Activated naive CD8-positive, alpha-beta T cell (primary cell): ENCODE measurements at regions not wholly inside any gene's neighbourhood (a gene's known extent, or its start where the extent isn't known, plus 50 kb on each side); places are given as distances from the start of the nearest gene placed in this dataset.

ENCODE experiments used
- H3K27ac Mint-ChIP-seq: one replicate; pipeline ENCODE4 v1.8.0; 2021; ENCODE audit warnings: mixed read lengths
- H3K27me3 Mint-ChIP-seq: one replicate; pipeline ENCODE4 v1.8.0; 2021; ENCODE audit warnings: mixed read lengths
- H3K36me3 Mint-ChIP-seq: one replicate; pipeline ENCODE4 v1.8.0; 2021; ENCODE audit warnings: mixed read lengths
- H3K4me1 Mint-ChIP-seq: one replicate; pipeline ENCODE4 v1.8.0; 2021; ENCODE audit warnings: low read depth, mixed read lengths
- H3K4me3 Mint-ChIP-seq: one replicate; pipeline ENCODE4 v1.8.0; 2021; ENCODE audit warnings: mild to moderate bottlenecking, mixed read lengths
- H3K9me3 Mint-ChIP-seq: one replicate; pipeline ENCODE4 v1.8.0; 2021; ENCODE audit warnings: low read depth, mixed read lengths

GRCh38 chr10:9878383-9878782 lies 1139.3 kb upstream of the CELF2 start:
- no peaks in the 10 kb centered on the region for H3K27me3 Mint-ChIP-seq
- H3K9me3 Mint-ChIP-seq = peaks cover 7% of the 10 kb centered on the region

GRCh38 chr10:9885761-9886160 lies 1131.9 kb upstream of the CELF2 start:
- no peaks in the 10 kb centered on the region for H3K4me1 Mint-ChIP-seq
- no peaks in the 10 kb centered on the region for H3K36me3 Mint-ChIP-seq
- H3K4me3 Mint-ChIP-seq = no peak overlapping the region
- H3K27me3 Mint-ChIP-seq = peaks cover 7% of the 10 kb centered on the region
- H3K9me3 Mint-ChIP-seq = peaks cover 13% of the 10 kb centered on the region
- no peak overlapping the region for H3K27ac Mint-ChIP-seq

More at GRCh38 chr10:9878383-9878782, 1139.3 kb upstream of the CELF2 start:
- Mint-ChIP-seq H3K4me1 (no peaks in the 10 kb centered on the region), H3K36me3 (no peaks in the 10 kb centered on the region), H3K4me3 (no peak overlapping the region), H3K27ac (no peak overlapping the region)

GRCh38 chr10:9886772-9887171 lies 1130.9 kb upstream of the CELF2 start:
- no peaks in the 10 kb centered on the region for H3K36me3 Mint-ChIP-seq
- no peak overlapping the region for H3K4me3 Mint-ChIP-seq
- peaks cover 13% of the 10 kb centered on the region for H3K9me3 Mint-ChIP-seq
- H3K27ac Mint-ChIP-seq = no peak overlapping the region
- no peaks in the 10 kb centered on the region for H3K4me1 Mint-ChIP-seq
- H3K27me3 Mint-ChIP-seq = peaks cover 7% of the 10 kb centered on the region

GRCh38 chr10:9895453-9895852 lies 1122.2 kb upstream of the CELF2 start:
- Mint-ChIP-seq H3K9me3 (peaks cover 11% of the 10 kb centered on the region), H3K4me3 (no peak overlapping the region), H3K36me3 (no peaks in the 10 kb centered on the region), H3K27ac (no peak overlapping the region), H3K27me3 (no peaks in the 10 kb centered on the region), H3K4me1 (no peaks in the 10 kb centered on the region)

GRCh38 chr10:9895981-9896380 lies 1121.7 kb upstream of the CELF2 start:
- Mint-ChIP-seq H3K27me3 (no peaks in the 10 kb centered on the region), H3K36me3 (no peaks in the 10 kb centered on the region), H3K9me3 (peaks cover 11% of the 10 kb centered on the region), H3K27ac (no peak overlapping the region), H3K4me1 (no peaks in the 10 kb centered on the region), H3K4me3 (no peak overlapping the region)

- no peak overlapping the region for H3K27ac Mint-ChIP-seq
Measured at GRCh38 chr10:9898633-9899395, 1118.9 kb upstream of the CELF2 start.

GRCh38 chr10:9900751-9901150 lies 1116.9 kb upstream of the CELF2 start:
- Mint-ChIP-seq H3K4me1 (no peaks in the 10 kb centered on the region), H3K4me3 (no peak overlapping the region), H3K9me3 (no peaks in the 10 kb centered on the region), H3K27me3 (no peaks in the 10 kb centered on the region), H3K36me3 (no peaks in the 10 kb centered on the region), H3K27ac (no peak overlapping the region)

More at GRCh38 chr10:9898633-9899395, 1118.9 kb upstream of the CELF2 start:
- no peak overlapping the region for H3K4me3 Mint-ChIP-seq
- H3K9me3 Mint-ChIP-seq = no peaks in the 10 kb centered on the region
- H3K27me3 Mint-ChIP-seq = no peaks in the 10 kb centered on the region
- no peaks in the 10 kb centered on the region for H3K4me1 Mint-ChIP-seq
- H3K36me3 Mint-ChIP-seq = no peaks in the 10 kb centered on the region

GRCh38 chr10:9901971-9902370 lies 1115.7 kb upstream of the CELF2 start:
- no peak overlapping the region for H3K27ac Mint-ChIP-seq
- no peaks in the 10 kb centered on the region for H3K9me3 Mint-ChIP-seq
- no peaks in the 10 kb centered on the region for H3K27me3 Mint-ChIP-seq
- H3K4me1 Mint-ChIP-seq = no peaks in the 10 kb centered on the region
- no peaks in the 10 kb centered on the region for H3K36me3 Mint-ChIP-seq
- H3K4me3 Mint-ChIP-seq = no peak overlapping the region

- H3K4me3 Mint-ChIP-seq = no peak overlapping the region
Measured at GRCh38 chr10:9910446-9910845, 1107.2 kb upstream of the CELF2 start.

GRCh38 chr10:9911488-9911887 lies 1106.2 kb upstream of the CELF2 start:
- Mint-ChIP-seq H3K4me1 (no peaks in the 10 kb centered on the region), H3K9me3 (no peaks in the 10 kb centered on the region), H3K36me3 (no peaks in the 10 kb centered on the region), H3K27ac (no peak overlapping the region), H3K4me3 (no peak overlapping the region), H3K27me3 (peaks cover 2% of the 10 kb centered on the region)

More at GRCh38 chr10:9910446-9910845, 1107.2 kb upstream of the CELF2 start:
- Mint-ChIP-seq H3K36me3 (no peaks in the 10 kb centered on the region), H3K27me3 (peaks cover 2% of the 10 kb centered on the region), H3K9me3 (no peaks in the 10 kb centered on the region), H3K4me1 (no peaks in the 10 kb centered on the region), H3K27ac (no peak overlapping the region)

- H3K27me3 Mint-ChIP-seq = peaks cover 2% of the 10 kb centered on the region
- no peak overlapping the region for H3K4me3 Mint-ChIP-seq
- no peaks in the 10 kb centered on the region for H3K9me3 Mint-ChIP-seq
- no peak overlapping the region for H3K27ac Mint-ChIP-seq
- H3K36me3 Mint-ChIP-seq = no peaks in the 10 kb centered on the region
- H3K4me1 Mint-ChIP-seq = no peaks in the 10 kb centered on the region
Measured at GRCh38 chr10:9913876-9914514, 1103.7 kb upstream of the CELF2 start.

GRCh38 chr10:9921544-9921943 lies 1096.1 kb upstream of the CELF2 start:
- H3K36me3 Mint-ChIP-seq = no peaks in the 10 kb centered on the region
- peaks cover 11% of the 10 kb centered on the region for H3K27me3 Mint-ChIP-seq
- H3K4me1 Mint-ChIP-seq = no peaks in the 10 kb centered on the region
- no peak overlapping the region for H3K4me3 Mint-ChIP-seq
- H3K27ac Mint-ChIP-seq = no peak overlapping the region
- H3K9me3 Mint-ChIP-seq = no peaks in the 10 kb centered on the region

GRCh38 chr10:9922126-9922870 lies 1095.4 kb upstream of the CELF2 start:
- H3K27ac Mint-ChIP-seq = no peak overlapping the region

GRCh38 chr10:9926003-9926402 lies 1091.7 kb upstream of the CELF2 start:
- H3K4me1 Mint-ChIP-seq = no peaks in the 10 kb centered on the region
- no peak overlapping the region for H3K4me3 Mint-ChIP-seq
- H3K36me3 Mint-ChIP-seq = no peaks in the 10 kb centered on the region
- no peak overlapping the region for H3K27ac Mint-ChIP-seq
- H3K27me3 Mint-ChIP-seq = peaks cover 9% of the 10 kb centered on the region
- no peaks in the 10 kb centered on the region for H3K9me3 Mint-ChIP-seq

More at GRCh38 chr10:9922126-9922870, 1095.4 kb upstream of the CELF2 start:
- Mint-ChIP-seq H3K4me3 (no peak overlapping the region), H3K27me3 (peaks cover 11% of the 10 kb centered on the region), H3K9me3 (no peaks in the 10 kb centered on the region), H3K36me3 (no peaks in the 10 kb centered on the region), H3K4me1 (no peaks in the 10 kb centered on the region)

GRCh38 chr10:9926881-9927280 lies 1090.8 kb upstream of the CELF2 start:
- no peaks in the 10 kb centered on the region for H3K9me3 Mint-ChIP-seq
- no peaks in the 10 kb centered on the region for H3K4me1 Mint-ChIP-seq
- peaks cover 9% of the 10 kb centered on the region for H3K27me3 Mint-ChIP-seq
- H3K4me3 Mint-ChIP-seq = no peak overlapping the region
- no peaks in the 10 kb centered on the region for H3K36me3 Mint-ChIP-seq
- H3K27ac Mint-ChIP-seq = no peak overlapping the region
